CD4-positive, alpha-beta T cell treated with Interleukin-4 for 4 hours (primary cell): ENCODE measurements at regions not wholly inside any gene's neighbourhood (a gene's known extent, or its start where the extent isn't known, plus 50 kb on each side); places are given as distances from the start of the nearest gene placed in this dataset.
"Not testable (repeated sequence)": the region's sequence is repeated elsewhere in the genome, so short reads cannot be mapped to it uniquely, and the experiment has no call there.

Experiments
- DNase-seq: peaks from one replicate; pipeline ENCODE4 v3.0.0-alpha.2; 2020

GRCh38 chr6:167676000-167676665, 150.6 kb upstream of the AFDN start:
- no peak for DNase-seq

- DNase-seq: no peak
Observed at GRCh38 chr6:167676666-167677421, 149.9 kb upstream of the AFDN start.

DNA sequence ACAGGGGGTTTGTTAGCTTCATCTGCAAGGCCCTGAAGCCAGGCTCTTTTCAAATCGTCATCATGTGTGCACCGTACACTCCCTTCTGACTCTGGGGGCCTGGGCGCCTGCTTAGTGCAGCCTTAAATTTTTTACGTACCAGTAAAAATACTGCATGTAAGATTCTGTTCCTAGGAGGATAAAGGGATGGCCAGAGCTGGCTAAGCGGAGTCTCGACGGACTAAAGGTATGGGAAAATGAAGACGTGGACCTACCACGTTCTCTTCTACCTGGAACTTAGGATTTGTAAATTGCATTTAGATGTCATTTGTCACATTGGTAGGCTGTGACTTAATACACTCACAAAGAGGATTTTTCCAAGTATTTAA, 149.3 kb upstream of the AFDN start:
- DNase-seq: no peak

DNA sequence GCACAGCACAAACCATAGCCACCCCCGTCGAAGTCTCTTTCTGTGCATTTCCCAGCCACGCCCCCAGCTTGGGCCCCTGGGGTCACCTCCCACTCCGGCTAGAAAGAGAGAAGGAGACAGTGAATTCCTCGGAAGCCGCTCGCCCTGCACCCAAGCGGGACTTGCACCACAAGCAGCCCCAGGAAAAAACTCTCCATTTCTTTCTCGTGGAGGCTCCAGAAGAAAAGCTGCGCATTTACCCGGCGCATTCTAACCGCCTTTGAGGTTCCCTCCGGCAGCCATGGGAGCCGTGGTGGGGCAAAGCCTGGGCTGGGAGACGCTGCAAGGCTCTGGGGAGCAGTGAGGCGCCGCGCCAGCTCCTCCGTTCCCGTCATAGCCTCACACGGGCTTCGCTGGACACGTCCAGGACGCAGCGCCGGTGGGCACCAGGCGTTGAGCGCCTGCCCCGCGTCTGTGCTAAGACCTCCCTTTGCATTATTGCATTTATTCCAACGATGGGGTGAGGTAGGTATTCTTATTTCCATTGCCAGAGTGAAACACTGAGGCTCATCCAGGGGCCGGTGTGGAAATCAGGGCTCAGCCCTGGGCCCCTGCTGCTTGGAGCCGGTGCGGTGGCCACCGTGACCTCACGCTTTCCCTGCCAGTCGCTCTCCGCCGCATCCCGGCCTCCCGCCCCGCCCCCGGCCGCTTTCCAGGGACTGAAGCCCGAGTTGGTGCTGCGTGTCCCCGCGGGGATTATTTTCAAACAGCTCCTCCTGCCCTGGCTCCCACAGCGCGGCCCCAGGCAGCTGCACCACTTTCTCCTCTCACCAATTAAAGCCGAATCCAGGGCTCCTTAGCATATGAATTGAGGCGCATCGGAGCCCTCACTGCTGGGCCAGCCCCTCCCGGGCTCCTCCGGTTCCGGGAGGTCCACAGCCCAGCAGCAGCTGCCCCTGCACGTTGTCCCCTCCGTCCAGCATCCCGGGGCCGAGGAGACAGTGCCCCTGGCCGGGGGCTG, 148.3 kb upstream of the AFDN start:
- DNase-seq: no peak

- no peak for DNase-seq
Observed at GRCh38 chr6:167679122-167679736, 147.5 kb upstream of the AFDN start.

DNA sequence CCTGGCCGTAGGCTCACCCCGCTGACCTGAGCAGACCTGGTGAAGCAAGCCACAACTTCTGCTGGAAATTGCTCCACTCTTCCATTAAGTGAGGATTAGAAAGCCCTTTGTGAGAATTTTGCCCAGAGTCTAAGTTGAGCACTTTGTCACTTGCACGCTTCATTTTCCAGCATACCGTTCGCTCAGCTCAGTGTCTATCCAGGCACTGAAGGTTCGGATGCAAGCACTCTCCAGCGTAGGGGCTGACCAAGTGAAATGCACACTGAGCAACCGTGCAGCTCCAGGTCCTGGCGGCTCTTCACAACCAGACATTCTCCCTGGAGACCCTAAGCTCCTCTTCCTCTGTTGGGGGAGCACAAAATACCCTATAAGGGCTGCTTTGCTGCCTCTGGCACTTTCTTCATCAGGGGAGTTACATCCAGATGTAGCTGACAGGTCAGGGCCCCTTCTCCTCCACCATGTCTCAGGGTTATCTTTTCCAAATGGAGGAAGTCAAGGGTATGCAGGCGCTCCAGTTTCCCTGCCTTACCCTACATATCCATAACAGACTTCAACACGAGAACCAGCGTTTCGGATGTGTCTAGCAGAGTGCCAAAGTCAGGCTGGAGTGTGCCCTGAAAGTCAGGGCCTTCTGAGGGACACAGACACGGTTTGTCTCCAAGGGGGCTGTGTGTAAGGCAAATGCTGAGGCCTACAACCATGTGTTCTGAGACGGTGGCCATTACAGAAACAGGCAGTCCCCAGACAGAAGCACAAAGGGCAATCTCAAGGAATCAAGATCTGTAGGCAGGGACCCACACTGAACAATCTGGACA, 146.7 kb upstream of the AFDN start:
- DNase-seq: no peak

- DNase-seq: no peak
Observed at GRCh38 chr6:167680605-167681149, 146.0 kb upstream of the AFDN start.

GRCh38 chr6:167682125-167682524, 144.6 kb upstream of the AFDN start:
- DNase-seq: no peak

- DNase-seq: no peak
Observed at GRCh38 chr6:167682546-167683027, 144.1 kb upstream of the AFDN start.

DNA sequence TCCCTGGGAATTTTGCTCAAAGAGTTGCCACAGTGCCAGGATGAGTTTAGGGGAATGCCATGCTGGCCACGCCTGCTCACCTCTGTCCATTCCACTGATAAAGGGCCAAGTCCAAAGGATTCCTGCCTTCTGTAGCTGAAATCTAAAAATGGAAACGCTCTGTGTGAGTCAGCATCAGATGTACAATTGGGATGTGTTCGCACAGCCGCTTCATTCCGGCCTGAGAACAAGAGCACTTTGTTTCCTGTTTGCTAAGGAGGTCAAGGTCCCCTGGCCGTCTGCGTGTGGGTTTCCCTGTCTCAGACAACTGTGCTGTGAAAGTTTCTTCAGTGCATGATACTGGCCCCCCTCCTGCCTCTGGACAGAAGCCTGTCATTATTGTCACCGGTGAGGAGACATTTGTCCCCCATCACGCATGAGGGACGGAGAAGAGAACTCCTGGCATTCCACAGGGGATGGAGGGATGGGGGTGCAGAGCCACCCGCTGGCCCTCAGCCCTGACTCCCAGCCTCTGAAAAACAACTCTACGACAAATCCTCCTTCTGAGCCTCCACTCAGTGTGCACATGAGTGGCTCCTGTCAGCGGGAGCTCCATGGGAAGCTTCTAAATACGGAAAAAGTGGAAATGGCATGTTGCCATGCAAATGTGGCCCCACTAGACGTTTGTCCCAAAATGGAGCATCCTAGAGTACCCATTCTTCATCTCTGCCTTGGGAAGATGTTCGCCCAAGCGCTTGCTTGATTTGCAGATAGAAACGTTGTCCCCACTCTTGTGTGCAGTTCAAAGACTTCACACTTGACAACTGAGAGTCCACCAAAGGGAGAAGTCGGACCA, 143.5 kb upstream of the AFDN start:
- DNase-seq: no peak

DNA sequence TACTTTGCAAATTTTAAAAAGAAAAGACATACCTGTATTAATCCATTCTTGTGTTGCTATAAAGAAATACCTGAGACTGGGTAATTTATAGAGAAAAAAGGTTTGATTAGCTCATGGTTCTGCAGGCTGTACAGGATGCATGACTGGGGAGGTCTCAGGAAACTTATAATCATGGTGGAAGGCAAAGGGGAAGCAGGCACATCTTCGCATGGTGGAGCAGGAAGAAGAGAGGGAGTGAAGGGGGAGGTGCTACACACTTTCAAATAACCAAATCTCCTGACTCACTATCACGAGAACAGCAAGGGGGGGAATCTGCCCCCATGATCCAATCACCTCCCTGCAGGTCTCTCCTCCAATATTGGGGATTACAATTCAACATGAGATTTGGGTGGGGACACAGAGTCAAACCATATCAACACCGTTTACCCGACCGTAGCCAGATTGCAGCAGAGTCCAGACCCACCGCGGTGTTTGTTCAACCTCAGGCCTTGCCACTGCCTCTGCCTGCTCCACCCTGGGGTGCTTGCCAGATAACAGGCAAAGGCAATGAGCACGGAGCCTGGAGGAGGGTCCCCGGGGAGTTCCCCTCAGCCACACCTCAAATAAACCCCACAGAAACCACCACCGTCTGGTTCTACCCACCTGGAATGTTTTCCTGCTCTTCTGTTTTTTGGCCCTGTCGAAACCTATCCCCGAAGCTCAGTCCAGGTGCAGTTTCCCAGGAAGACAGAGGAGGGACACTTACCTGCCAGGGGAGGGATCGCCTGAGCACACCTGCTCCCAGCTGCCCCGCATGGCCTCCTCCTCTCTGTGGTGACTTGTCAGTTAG, 142.2 kb upstream of the AFDN start:
- DNase-seq: no peak

DNA sequence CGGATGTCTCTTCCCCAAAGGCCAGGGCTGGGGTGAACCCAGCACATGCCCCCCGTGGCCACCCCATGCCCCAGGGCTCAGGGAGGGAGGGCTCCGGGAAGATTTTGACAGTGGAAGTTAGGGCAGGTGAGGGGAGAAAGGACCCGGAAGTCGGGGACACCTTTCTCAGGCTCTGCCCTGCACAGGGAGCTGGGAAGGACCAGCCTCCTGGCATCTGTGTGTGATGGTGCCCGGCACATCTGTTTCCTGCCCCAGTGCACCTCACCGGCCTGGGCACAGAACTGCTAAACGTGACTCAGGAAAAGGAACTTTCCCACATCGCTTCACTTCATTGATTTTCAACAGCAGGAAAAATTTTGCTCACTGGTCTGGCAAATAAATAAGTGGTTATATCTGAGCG, 141.1 kb upstream of the AFDN start:
- DNase-seq: no peak

DNA sequence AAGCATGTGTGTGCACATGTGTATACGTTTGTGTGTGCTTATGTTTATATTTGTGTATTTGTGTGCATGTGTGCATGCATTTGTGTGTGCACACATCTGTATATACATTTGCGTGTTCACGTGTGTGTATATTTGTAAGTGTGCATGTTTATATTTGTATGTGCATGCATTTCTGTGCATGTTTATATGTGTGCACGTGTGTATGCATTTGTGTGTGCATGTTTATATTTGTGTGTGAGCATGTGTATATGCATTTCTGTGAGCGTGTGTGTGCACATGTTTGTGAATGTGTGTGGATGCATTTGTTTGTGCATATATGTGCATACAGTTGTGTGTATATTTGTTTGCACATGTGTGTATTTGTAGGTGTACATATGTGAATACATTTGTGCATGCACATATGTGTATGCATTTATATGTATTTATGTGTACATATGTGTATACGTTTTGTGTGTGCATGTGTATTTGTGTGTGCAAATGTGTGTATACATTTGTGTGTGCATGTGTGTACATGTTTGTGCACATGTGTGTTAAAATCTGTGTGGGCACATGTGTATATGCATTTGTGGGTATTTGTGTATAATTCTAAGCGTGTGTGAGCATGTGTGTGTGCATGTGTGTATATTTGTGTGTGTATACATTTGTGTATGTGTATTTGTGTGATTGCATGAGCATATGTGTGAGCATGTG, 140.4 kb upstream of the AFDN start:
- DNase-seq: no peak

- no peak for DNase-seq
Observed at GRCh38 chr6:167687116-167687725, 139.5 kb upstream of the AFDN start.

DNA sequence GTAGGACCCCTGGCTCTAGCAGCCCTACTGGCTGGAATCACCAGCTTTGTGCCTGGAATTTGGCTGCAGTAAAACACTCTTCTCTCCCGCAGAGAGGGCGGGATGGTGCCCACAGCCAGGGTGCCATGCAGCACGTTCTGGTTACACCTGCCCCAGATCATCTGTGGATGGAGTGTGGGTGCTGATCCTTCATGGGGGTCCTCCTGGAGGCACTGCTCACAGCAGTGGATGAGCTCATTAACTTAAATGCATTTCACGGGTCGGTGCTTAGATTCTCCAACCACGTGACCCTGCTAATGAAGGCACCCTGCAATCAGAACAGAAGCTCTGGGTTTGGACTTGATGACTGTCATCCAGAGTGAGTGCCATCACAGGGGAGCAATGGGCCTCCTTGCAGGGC, 138.6 kb upstream of the AFDN start:
- no peak for DNase-seq

- DNase-seq: no peak
Observed at GRCh38 chr6:167689278-167689677, 137.4 kb upstream of the AFDN start.

DNA sequence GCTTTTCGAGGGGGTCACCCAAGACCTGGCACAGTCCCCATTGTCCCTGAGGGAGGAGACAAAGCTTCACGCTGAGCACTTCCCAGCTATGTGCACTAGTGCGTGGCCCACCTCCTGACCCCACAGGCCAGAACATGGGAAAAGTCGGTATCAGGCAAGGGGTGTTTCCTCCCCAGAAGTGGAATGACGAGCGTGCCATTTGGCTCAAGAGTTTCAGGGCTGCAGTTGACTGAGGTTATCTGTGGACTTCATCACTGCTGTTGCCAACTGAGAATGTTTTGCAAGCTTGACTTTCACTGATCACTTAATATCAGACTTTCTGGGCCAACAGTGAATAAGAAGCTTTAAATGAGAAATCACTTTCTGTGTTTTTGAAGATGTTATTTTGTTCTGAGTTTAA, 137.0 kb upstream of the AFDN start:
- no peak for DNase-seq

GRCh38 chr6:167690167-167690922, 136.4 kb upstream of the AFDN start:
- not testable (repeated sequence) for DNase-seq
